ENCODE measurements at regions not wholly inside any gene's neighbourhood (a gene's known extent, or its start where the extent isn't known, plus 50 kb on each side); places are given as distances from the start of the nearest gene placed in this dataset.

DNA sequence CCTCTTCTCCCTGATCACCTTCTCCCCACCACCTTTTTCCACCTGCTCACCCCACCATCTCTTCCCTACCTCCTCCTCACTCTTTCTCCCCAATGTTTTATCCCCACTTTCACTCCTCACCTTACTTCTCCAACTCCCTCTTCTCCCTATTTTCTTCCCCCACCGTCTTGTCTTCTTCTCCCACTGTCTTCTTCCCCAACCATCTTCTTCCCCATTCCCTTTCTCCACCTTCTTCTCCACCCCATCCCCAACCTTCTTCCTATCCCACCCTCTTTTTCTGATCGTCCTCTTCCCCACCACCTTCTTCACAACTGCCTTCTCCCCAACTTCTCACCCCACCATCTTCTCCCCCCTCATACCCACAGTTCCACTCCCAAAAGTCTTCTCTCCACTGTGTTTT is 929.4 kb downstream of the UQCRFS1 start:
- no peaks in the 10 kb centered on the region for H3K4me1 ChIP-seq
- TF ChIP-seq, protein P1, sequence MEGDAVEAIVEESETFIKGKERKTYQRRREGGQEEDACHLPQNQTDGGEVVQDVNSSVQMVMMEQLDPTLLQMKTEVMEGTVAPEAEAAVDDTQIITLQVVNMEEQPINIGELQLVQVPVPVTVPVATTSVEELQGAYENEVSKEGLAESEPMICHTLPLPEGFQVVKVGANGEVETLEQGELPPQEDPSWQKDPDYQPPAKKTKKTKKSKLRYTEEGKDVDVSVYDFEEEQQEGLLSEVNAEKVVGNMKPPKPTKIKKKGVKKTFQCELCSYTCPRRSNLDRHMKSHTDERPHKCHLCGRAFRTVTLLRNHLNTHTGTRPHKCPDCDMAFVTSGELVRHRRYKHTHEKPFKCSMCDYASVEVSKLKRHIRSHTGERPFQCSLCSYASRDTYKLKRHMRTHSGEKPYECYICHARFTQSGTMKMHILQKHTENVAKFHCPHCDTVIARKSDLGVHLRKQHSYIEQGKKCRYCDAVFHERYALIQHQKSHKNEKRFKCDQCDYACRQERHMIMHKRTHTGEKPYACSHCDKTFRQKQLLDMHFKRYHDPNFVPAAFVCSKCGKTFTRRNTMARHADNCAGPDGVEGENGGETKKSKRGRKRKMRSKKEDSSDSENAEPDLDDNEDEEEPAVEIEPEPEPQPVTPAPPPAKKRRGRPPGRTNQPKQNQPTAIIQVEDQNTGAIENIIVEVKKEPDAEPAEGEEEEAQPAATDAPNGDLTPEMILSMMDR (IDR thresholded peaks at IDR 0.05), result no peak
- no peak for DNase-seq
- no peak overlapping the region for H3K4me3 ChIP-seq
- no peaks in the 10 kb centered on the region for H3K36me3 ChIP-seq
- intact Hi-C loops (cut with DNase I), result no loop called here
- H3K27ac ChIP-seq, result no peak overlapping the region
- no peaks in the 10 kb centered on the region for H3K9me3 ChIP-seq
- no peaks in the 10 kb centered on the region for H3K27me3 ChIP-seq
- no peak for ATAC-seq

DNA sequence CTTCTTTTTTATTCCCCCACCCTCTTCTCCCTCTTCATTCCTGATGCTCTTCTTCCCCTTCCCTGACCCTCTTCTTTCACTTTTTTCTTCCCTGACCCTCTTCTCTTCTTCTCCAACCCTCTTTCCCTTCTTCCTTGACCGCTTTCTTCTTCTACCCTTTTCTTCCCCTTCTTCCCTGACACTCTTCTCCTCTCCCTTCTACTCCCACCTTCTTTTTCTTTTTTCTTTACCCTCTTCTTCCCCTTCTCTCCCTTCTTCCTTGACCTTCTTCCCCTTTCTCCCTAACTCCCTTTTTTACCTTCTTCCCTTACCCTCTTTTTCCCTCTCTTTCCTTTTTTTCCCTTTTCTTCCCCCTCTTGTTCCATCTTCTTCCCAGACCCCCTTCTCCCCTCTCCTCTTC is 931.3 kb downstream of the UQCRFS1 start:
- Histone ChIP-seq H3K36me3 (no peaks in the 10 kb centered on the region), H3K27ac (no peak overlapping the region)
- TF ChIP-seq, protein P1 (IDR thresholded peaks at IDR 0.05), result no peak

DNA sequence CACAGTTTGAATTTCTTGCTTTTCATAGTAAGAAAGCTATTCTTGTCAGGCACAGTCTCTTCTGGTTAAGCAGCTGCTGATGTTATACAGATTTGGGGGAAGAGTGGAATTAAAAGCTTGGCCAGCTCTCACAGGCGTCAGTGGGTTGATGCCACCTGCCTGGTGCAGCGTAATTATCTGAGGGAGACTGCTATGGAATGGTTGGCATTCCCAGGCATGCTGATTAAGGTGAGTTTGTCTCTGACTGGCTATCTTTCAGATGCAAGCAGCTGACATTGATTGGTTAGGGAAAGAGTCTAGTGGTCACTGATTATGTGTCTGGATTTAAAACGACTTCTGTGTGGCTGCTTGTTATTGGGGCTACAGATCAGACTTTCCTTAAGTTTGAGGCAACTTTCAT is 948.4 kb downstream of the UQCRFS1 start:
- TF ChIP-seq, protein P1 (IDR thresholded peaks at IDR 0.05), result no peak
- H3K4me1 ChIP-seq, result no peaks in the 10 kb centered on the region
- DNase-seq, result no peak
- H3K4me3 ChIP-seq, result no peak overlapping the region
- no peaks in the 10 kb centered on the region for H3K9me3 ChIP-seq
- H3K27ac ChIP-seq, result no peak overlapping the region
- H3K36me3 ChIP-seq, result no peaks in the 10 kb centered on the region
- H3K27me3 ChIP-seq, result no peaks in the 10 kb centered on the region
- intact Hi-C loops (cut with DNase I), result no loop called here
- no peak for ATAC-seq

More for the DNA sequence above, 931.3 kb downstream of the UQCRFS1 start:
- Histone ChIP-seq H3K27me3 (no peaks in the 10 kb centered on the region), H3K4me3 (no peak overlapping the region), H3K9me3 (no peaks in the 10 kb centered on the region), H3K4me1 (no peaks in the 10 kb centered on the region)
- DNase-seq (no peak), ATAC-seq (no peak)
- intact Hi-C loops (cut with DNase I), result no loop called here

- ATAC-seq (no peak), DNase-seq (no peak)
- intact Hi-C loops (cut with DNase I), result no loop called here
- Histone ChIP-seq H3K27ac (no peak overlapping the region), H3K4me3 (no peak overlapping the region), H3K27me3 (no peaks in the 10 kb centered on the region), H3K36me3 (no peaks in the 10 kb centered on the region), H3K9me3 (no peaks in the 10 kb centered on the region), H3K4me1 (no peaks in the 10 kb centered on the region)
- TF ChIP-seq, protein P1 (IDR thresholded peaks at IDR 0.05), result no peak
Measured at GRCh38 chr19:28258829-28259228, 954.1 kb downstream of the UQCRFS1 start.

DNA sequence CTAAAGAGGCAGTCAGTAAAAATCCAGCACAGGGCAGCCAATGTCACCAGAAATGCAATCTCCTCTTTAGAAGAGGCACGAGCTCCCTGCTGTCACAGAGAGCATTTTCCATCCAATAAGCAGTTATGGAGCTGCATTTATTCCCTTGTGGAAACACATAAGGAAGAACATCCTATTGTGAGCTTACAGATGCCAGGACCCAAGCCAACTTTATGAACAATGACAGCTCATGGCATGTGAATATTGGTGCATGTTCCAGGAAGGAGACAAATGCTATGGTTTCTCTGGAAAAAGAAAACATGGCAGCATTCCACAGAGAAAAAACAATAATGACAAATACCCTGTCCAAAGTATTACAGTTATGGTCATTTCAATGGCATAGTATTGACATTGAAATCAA is 955.6 kb downstream of the UQCRFS1 start:
- no peaks in the 10 kb centered on the region for H3K36me3 ChIP-seq

More for the DNA sequence above, 955.6 kb downstream of the UQCRFS1 start:
- Histone ChIP-seq H3K27ac (no peak overlapping the region), H3K4me1 (no peaks in the 10 kb centered on the region), H3K27me3 (no peaks in the 10 kb centered on the region), H3K9me3 (no peaks in the 10 kb centered on the region), H3K4me3 (no peak overlapping the region)
- DNase-seq, result no peak
- TF ChIP-seq, protein P1 (IDR thresholded peaks at IDR 0.05), result no peak
- no peak for ATAC-seq
- intact Hi-C loops (cut with DNase I), result no loop called here

Data from upper lobe of right lung (tissue), 1 donor.